Astrocyte (in vitro differentiated cells and primary cell): ENCODE measurements at regions not wholly inside any gene's neighbourhood (a gene's known extent, or its start where the extent isn't known, plus 50 kb on each side); places are given as distances from the start of the nearest gene placed in this dataset.

Experiments used
- CTCF ChIP-seq: IDR thresholded peaks from 2 replicates; pipeline ENCODE4 v1.5.1; 2011; ENCODE audit warnings: low read depth, mild to moderate bottlenecking, inconsistent platforms, low read length, moderate library complexity; ENCODE audit not compliant: insufficient read depth
- EZH2 ChIP-seq: IDR thresholded peaks from 2 replicates; pipeline ENCODE4 v1.6.1; 2012; ENCODE audit warnings: mild to moderate bottlenecking, low read length, inconsistent platforms; ENCODE audit not compliant: insufficient read depth

GRCh38 chr4:111685205-111685604, 460.0 kb upstream of the FAM241A start:
- TF ChIP-seq CTCF, result no peak
- TF ChIP-seq EZH2, result no peak
